ENCODE measurements at regions not wholly inside any gene's neighbourhood (a gene's known extent, or its start where the extent isn't known, plus 50 kb on each side); places are given as distances from the start of the nearest gene placed in this dataset.
"Not testable (repeated sequence)": the region's sequence is repeated elsewhere in the genome, so short reads cannot be mapped to it uniquely, and the experiment has no call there.

DNA sequence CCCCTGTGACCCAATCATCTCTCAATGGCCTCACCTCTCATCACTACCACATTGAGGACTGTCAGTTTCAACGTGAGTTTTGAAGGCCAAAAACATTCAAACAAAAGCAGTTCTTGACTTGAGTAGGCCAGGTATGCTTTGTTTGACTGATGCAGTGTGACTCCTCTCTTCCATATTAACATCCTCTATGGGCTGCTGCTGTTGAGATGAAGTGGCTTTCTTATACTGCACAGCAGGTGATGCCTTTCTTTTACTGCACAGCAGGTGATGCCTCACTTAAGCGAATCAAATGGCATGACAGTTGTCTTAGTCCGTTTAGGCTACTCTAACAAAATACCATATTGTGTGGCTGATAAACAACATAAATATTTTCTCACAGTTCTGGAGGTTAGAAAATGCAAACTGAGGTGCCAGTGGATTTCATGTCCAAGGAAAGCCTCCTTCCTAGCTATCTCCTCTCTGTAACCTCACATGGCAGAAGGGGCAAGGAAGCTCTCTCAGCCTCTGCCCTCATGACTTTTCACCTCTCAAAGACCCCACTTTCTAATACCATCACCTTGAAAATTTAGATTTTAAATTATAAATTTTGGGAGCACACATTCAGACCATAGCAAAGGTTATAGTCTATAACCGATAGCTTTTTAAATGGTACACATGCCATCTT lies 2267.9 kb upstream of the AGA start:
- no peak overlapping the region for H3K4me3 ChIP-seq (ENCODE audit: severe bottlenecking)
- no peaks in the 10 kb centered on the region for H3K9me3 ChIP-seq (ENCODE audit: severe bottlenecking)
- no peaks in the 10 kb centered on the region for H3K36me3 ChIP-seq (ENCODE audit: low read depth)
- H3K4me1 ChIP-seq (ENCODE audit: insufficient read depth, poor library complexity, severe bottlenecking): no peaks in the 10 kb centered on the region
- TF ChIP-seq, protein P1, sequence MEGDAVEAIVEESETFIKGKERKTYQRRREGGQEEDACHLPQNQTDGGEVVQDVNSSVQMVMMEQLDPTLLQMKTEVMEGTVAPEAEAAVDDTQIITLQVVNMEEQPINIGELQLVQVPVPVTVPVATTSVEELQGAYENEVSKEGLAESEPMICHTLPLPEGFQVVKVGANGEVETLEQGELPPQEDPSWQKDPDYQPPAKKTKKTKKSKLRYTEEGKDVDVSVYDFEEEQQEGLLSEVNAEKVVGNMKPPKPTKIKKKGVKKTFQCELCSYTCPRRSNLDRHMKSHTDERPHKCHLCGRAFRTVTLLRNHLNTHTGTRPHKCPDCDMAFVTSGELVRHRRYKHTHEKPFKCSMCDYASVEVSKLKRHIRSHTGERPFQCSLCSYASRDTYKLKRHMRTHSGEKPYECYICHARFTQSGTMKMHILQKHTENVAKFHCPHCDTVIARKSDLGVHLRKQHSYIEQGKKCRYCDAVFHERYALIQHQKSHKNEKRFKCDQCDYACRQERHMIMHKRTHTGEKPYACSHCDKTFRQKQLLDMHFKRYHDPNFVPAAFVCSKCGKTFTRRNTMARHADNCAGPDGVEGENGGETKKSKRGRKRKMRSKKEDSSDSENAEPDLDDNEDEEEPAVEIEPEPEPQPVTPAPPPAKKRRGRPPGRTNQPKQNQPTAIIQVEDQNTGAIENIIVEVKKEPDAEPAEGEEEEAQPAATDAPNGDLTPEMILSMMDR (IDR thresholded peaks at IDR 0.05; ENCODE audit: poor library complexity, severe bottlenecking): no peak
- no peak for DNase-seq (ENCODE audit: low spot score)
- ATAC-seq (ENCODE audit: low read depth): no peak
- no peaks in the 10 kb centered on the region for H3K27me3 ChIP-seq (ENCODE audit: insufficient read depth, poor library complexity, severe bottlenecking)
- H3K27ac ChIP-seq (ENCODE audit: poor library complexity, severe bottlenecking): no peak overlapping the region

DNA sequence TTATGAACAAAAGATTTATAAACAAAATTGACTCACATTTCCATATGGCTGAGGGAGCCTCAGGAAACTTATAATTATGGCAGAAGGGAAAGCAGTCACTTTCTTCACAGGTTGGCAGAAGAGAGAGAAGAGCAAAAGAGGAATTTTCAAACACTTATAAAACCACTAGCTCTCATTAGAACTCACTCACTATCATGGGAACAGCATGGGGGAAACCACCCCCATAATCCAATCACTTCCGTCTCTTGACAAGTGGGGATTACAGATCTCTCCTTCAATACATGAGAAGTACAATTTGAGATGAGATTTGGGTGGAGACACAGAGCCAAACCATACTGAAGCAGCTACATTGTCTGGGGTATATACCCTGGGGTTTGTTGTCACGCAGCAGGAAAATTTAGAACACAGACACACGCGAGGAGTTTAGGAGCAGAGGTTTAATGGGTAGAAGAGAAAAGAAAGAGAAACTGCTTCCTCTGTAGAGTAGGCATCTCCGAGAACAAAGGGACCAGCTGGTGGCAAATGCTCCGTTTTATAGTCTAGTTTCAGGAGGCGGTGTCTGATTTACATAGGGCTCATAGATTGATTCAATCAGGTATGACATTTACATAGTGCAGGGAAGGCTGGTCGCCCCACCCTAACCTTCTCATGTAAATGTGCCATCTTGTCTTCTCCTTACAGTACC lies 2277.7 kb upstream of the AGA start:
- DNase-seq (ENCODE audit: low spot score) (no peak), ATAC-seq (ENCODE audit: low read depth) (no peak)
- TF ChIP-seq, protein P1 (IDR thresholded peaks at IDR 0.05; ENCODE audit: poor library complexity, severe bottlenecking): no peak
- Histone ChIP-seq H3K9me3 (ENCODE audit: severe bottlenecking) (no peaks in the 10 kb centered on the region), H3K4me3 (ENCODE audit: severe bottlenecking) (no peak overlapping the region), H3K27ac (ENCODE audit: poor library complexity, severe bottlenecking) (no peak overlapping the region), H3K27me3 (ENCODE audit: insufficient read depth, poor library complexity, severe bottlenecking) (no peaks in the 10 kb centered on the region), H3K4me1 (ENCODE audit: insufficient read depth, poor library complexity, severe bottlenecking) (no peaks in the 10 kb centered on the region), H3K36me3 (ENCODE audit: low read depth) (no peaks in the 10 kb centered on the region)

DNA sequence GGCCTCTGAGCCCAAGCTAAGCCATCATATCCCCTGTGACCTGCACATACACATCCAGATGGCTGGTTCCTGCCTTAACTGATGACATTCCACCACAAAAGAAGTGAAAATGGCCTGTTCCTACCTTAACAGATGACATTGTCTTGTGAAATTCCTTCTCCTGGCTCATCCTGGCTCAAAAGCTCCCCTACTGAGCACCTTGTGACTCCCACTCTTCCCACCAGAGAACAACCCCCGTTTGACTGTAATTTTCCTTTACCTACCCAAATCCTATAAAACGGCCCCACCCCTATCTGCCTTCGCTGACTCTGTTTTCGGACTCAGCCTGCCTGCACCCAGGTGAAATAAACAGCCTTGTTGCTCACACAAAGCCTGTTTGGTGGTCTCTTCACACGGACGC lies 2284.3 kb upstream of the AGA start:
- H3K9me3 ChIP-seq (ENCODE audit: severe bottlenecking); H3K27me3 ChIP-seq (ENCODE audit: insufficient read depth, poor library complexity, severe bottlenecking); H3K27ac ChIP-seq (ENCODE audit: poor library complexity, severe bottlenecking); ATAC-seq (ENCODE audit: low read depth); DNase-seq (ENCODE audit: low spot score); H3K4me3 ChIP-seq (ENCODE audit: severe bottlenecking); H3K36me3 ChIP-seq (ENCODE audit: low read depth); H3K4me1 ChIP-seq (ENCODE audit: insufficient read depth, poor library complexity, severe bottlenecking): not testable (repeated sequence)

DNA sequence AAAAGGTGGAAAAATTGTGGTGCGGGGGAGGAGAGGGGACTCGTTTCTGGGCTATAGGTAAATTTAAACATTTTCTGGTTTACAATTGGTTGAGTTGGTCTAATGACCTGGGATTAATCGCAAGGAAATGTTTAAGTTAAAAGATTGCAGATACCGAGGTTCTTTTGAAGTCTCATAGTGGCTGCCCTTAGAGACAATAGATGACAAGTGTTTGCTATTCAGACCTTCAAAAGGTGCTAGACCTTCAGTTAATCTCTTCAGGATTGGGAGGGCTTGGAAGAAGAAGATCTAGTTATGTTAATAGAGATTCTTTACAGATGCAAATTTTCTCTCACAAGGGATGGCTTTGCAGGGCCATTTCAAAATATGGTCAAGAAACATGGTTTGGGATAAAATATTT lies 2286.1 kb upstream of the AGA start:
- TF ChIP-seq, protein P1 (IDR thresholded peaks at IDR 0.05; ENCODE audit: poor library complexity, severe bottlenecking): no peak
- H3K4me1 ChIP-seq (ENCODE audit: insufficient read depth, poor library complexity, severe bottlenecking): no peaks in the 10 kb centered on the region
- H3K27ac ChIP-seq (ENCODE audit: poor library complexity, severe bottlenecking): no peak overlapping the region
- no peaks in the 10 kb centered on the region for H3K9me3 ChIP-seq (ENCODE audit: severe bottlenecking)
- ATAC-seq (ENCODE audit: low read depth): no peak
- no peaks in the 10 kb centered on the region for H3K36me3 ChIP-seq (ENCODE audit: low read depth)
- H3K4me3 ChIP-seq (ENCODE audit: severe bottlenecking): no peak overlapping the region
- no peak for DNase-seq (ENCODE audit: low spot score)
- H3K27me3 ChIP-seq (ENCODE audit: insufficient read depth, poor library complexity, severe bottlenecking): no peaks in the 10 kb centered on the region

DNA sequence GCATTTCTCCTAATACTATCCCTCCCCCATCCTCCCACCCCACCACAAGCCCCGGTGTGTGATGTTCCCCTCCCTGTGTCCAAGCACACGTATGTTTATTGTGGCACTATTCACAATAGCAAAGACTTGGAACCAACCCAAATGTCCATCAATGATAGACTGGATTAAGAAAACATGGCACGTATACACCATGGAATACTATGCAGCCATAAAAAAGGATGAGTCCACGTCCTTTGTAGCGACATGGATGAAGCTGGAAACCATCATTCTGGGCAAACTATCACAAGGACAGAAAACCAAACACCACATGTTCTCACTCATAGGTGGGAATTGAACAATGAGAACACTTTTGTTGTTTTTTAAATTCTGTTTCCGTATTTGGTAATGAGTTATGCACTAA lies 2294.6 kb upstream of the AGA start:
- not testable (repeated sequence) for H3K9me3 ChIP-seq (ENCODE audit: severe bottlenecking); H3K4me3 ChIP-seq (ENCODE audit: severe bottlenecking); H3K4me1 ChIP-seq (ENCODE audit: insufficient read depth, poor library complexity, severe bottlenecking); ATAC-seq (ENCODE audit: low read depth); H3K27me3 ChIP-seq (ENCODE audit: insufficient read depth, poor library complexity, severe bottlenecking); H3K27ac ChIP-seq (ENCODE audit: poor library complexity, severe bottlenecking); DNase-seq (ENCODE audit: low spot score); H3K36me3 ChIP-seq (ENCODE audit: low read depth)

DNA sequence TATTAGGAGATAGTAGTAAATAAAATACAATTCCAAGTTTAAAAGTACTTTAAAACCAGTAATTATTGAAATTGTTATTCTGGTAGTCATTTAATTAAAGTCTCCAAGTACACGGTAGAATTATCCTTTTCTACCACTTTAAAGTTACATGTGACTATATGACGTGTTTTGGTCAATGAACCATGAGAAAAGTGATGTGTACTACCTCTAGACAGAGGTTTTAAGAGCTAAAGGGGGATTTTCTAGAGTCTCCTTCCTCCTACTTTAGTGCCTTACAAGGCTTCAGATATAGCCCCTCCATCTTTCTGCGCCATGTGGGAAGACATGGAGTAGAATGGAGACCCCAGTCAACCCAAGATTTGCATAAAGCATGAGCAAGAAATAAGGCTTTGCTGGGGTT lies 2296.6 kb upstream of the AGA start:
- no peak for DNase-seq (ENCODE audit: low spot score)
- Histone ChIP-seq H3K4me1 (ENCODE audit: insufficient read depth, poor library complexity, severe bottlenecking) (no peaks in the 10 kb centered on the region), H3K36me3 (ENCODE audit: low read depth) (no peaks in the 10 kb centered on the region), H3K27me3 (ENCODE audit: insufficient read depth, poor library complexity, severe bottlenecking) (no peaks in the 10 kb centered on the region), H3K9me3 (ENCODE audit: severe bottlenecking) (no peaks in the 10 kb centered on the region), H3K4me3 (ENCODE audit: severe bottlenecking) (no peak overlapping the region), H3K27ac (ENCODE audit: poor library complexity, severe bottlenecking) (no peak overlapping the region)
- TF ChIP-seq, protein P1 (IDR thresholded peaks at IDR 0.05; ENCODE audit: poor library complexity, severe bottlenecking): no peak
- ATAC-seq (ENCODE audit: low read depth): no peak

All from RWPE2 (cell line).